ENCODE measurements at regions not wholly inside any gene's neighbourhood (a gene's known extent, or its start where the extent isn't known, plus 50 kb on each side); places are given as distances from the start of the nearest gene placed in this dataset.

GRCh38 chr15:62573876-62574275 is 408.8 kb upstream of the C2CD4B start:
- no peak for DNase-seq (ENCODE audit: low read depth)

DNA sequence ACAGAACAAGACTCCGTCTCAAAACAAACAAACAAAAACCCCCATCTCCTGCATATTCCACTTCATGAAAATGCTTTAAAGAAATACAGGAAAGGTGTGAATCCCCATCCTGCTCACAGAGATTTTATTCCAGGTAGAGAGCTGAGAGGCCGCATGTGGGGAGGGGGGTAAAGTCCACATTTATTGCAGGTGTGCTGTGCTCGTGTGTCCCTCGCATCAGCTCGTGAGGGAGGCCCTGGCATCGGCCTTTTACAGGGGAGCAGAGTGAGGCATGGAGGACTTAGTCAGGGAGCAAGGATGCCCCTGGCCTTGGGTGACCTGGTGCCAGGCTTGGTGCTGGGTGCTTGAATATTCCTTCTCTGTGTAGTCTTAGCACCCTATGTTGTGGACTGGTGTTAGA is 413.5 kb upstream of the C2CD4B start:
- no peak for DNase-seq (ENCODE audit: low read depth)

DNA sequence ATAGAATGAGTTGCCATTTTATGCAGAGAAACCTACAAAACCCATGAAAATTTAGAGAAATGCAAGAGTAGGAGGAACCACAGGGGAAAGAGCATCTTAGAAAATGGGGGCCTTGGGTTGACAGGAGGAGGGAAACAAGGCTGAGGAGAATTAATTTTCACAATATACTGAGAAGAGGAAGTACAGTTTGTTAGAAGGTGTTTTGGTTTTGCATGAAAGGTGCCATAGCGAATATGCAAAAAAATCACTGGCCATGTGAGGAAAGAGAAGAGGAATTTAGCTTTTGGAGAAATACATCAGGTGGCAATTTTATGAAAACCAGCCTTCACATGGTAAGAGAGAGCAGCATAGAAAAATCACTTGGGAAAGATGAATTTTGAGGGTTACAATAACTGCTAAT is 413.9 kb upstream of the C2CD4B start:
- no peak for DNase-seq (ENCODE audit: low read depth)

- no peak for DNase-seq (ENCODE audit: low read depth)
These were observed 414.8 kb upstream of the C2CD4B start for GRCh38 chr15:62579842-62580241.

DNA sequence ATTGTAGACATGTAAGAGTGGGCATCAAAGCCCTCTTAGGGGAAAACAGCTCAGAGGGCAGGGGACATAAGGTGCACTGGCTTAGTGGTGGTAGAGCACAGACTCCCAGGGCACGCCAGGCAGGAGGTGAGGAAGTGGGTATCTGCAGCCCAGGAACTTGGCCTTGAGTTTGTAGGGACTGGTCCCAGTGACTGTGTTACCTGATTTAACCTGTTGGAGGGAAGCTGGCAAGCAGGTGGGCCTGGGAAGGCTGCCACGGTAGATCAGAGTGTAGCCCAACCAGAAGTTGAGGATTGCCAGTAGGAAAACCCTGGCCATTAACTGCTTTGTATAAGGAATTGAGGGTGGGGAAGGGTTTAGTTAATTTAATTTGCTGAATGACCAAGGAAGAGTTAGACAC is 417.5 kb upstream of the C2CD4B start:
- no peak for DNase-seq (ENCODE audit: low read depth)

DNA sequence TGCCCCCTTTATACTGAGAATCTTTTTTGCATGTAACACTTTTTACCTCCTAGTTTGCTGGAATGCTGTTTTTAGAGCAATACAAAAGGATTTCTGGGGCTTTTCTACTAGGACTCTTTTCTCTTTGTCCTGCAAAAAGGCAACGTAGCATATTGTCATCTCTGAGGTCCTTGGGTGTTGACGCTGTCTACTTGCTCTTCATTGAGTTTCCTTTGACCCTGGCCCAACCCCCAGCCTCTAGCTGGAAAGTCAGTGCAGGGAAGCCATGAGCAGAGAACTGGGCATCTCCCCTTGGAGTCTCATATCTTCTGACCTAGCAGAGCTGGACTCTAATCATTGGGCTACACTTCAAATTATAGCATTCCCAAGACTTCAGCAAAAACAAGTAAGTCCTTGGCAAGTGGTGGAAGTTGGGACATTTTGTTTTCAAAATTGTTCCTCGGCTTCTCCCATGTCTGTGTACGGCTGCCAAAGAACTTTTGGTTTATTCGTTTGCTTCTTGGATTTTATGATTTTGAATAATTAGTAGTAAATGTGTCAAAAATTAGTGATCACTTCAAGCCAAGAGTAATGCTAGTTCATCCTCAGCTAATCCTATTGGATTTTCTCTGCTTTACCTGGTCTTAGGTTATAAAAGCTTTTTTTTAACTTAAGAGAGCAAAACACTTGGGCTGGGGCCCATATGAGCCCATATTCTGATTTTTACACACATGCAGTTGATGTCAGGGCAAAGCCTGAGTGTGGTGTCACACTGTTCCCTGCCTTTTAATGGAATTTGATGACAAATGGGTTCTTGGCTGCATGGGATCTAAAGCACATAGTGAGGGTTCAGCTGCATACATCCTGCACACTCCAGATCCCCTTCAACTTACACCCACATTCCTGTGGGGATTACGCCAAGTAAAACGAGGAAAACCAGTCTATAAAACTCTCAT is 419.5 kb upstream of the C2CD4B start:
- no peak for DNase-seq (ENCODE audit: low read depth)

DNA sequence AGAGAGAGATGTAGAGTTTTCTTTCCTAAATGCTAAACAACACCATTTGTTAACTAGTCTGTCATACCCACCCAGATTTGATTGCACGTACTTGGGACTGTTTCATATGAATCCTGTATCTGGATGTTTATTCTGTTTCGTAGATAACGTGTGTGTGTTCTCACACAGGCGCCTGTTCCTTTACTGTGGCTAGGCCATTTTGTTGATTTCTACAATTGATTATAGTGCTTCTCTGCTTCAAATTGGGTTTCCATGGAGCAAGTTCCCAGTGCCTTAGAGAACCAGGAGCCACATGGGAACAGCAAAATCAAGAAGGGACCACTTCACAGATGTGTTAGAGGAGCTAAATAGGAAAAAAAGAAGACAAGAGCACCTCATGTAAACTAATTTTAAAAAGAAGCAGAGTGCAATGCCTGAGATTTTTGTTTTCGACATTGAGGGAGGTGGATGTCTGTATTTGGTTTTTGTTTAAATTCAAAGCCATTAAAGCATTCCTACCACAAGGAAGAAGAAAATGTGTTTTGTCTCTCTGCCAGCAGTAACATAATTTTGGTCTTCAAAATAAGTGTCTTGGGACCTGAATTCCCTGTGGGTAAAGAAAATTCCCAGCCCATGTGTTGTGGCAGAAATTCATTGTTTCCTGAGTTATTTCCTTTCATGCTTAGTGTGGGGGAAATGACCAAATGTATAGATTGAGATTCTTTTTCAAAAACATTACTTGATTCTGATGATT is 424.0 kb upstream of the C2CD4B start:
- peak; percentile 31 for DNase-seq (ENCODE audit: low read depth)

DNA sequence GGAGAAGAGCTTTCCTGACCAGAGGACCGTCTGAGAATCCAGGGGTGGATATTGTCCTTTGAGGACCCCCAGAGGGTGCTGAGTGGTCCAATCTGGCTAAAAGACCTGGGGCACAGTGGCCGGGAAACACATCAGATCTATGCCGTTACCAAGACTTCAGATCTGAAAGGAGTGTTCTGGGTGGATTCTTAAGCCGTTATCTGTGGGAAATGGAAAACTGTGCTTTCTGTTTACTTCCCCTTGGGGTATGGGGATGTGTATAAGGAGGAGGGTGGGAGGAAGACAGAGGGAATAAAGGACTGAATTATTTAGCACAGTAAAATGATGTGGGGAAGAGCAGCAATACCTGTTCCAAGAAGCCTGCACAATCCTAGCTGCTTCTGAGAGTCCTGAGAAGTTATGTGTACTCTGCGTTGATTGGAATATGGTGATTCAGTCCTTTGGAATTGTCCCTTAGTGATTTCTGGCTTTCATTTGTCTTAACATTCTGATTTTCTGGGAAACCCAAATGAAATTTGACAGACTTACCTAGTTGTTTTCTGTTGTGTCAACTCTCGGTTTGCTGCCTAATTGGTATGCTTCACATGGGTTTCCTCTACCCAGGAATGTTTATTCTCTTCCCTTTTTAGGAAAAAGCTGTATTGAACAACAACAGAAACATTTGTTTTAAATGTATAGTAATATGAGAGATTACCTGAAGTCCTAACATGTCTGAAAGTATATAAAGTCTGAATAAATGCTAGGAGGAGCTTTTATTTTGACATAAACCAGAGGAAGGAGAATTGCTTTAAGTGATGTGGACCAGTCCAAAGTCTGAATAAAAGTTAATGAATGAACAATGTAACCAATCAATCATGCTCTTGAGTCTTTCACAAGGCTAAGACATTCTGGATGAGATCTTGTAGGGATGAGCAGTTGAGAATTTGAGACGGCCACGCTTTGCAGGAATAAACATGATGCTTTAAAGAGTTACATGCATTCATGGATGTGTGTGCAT is 427.1 kb upstream of the C2CD4B start:
- DNase-seq (ENCODE audit: low read depth): no peak

GRCh38 chr15:62592920-62593319 is 427.8 kb upstream of the C2CD4B start:
- no peak for DNase-seq (ENCODE audit: low read depth)

GRCh38 chr15:62593681-62594399 is 428.8 kb upstream of the C2CD4B start:
- no peak for DNase-seq (ENCODE audit: low read depth)

- no peak for DNase-seq (ENCODE audit: low read depth)
These were observed 433.1 kb upstream of the C2CD4B start for GRCh38 chr15:62598217-62598616.

DNA sequence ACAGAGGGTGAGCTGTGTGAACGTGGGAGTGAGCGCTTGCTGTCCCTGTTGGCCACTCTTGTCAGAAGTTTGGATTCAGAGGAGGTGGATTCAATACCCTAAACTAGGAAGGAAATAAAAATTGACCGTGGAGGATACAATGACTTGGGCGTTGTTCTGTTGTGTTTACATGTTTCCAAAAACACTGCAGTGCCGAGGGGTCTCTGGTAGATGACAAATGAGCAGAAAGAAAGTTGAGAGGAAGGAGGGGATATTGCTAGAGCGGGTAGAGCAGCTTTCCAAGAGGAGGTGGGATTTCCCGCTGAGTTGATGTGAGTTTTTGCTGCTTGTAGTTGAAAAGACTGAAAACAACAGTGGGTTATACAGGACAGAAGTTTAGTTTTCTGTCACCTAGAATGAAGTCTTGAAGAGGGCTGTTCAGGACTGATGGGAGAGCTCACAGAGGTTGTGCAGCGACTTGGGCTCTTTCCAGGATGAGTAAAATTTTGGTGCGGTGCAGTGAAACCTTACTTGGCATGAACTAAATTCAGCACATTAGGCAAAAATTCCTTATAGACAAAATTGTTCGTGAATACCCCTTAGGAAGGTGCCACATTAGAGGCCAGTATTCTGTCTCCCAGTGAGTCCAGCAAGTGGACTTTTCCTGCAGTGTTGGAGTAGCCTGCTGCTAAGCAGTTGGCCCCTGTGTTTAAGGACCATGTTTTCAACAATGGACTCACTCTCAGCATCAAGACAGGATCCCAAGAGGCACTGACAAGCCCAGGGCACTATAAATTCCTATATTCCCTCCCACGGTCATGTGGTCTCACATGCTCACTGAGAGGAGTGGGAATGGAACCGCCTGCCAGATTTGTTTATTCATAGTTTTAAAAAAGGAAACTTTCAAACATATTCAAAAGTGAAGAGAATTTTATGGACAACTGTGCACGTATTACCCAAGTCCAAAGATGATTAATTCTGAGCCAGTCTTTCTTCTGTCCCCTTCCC is 435.0 kb upstream of the C2CD4B start:
- DNase-seq (ENCODE audit: low read depth): no peak

GRCh38 chr15:62601777-62602545 is 436.9 kb upstream of the C2CD4B start:
- no peak for DNase-seq (ENCODE audit: low read depth)

GRCh38 chr15:62603742-62604141 is 438.7 kb upstream of the C2CD4B start:
- peak; percentile 93 for DNase-seq (ENCODE audit: low read depth)

DNA sequence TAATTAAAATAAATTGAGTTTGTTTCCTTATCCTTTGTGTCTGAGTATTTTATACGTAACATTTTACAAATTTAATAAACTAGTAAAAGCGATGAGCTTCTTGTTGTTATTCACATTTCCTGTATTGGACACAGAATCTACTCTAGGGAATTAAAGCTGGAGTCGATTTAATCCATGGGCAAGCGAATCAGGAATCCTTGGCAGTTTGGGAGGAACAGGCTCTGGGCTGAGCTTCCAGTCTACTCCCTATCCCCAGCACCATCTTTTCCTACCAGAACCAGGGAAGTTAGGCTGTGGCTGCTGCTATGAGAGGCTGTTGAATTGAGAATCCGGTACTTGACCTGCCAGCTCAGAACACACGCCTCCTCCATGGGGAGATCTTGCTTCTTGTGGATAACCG is 437.3 kb upstream of the TPM1 start:
- no peak for DNase-seq (ENCODE audit: low read depth)

DNA sequence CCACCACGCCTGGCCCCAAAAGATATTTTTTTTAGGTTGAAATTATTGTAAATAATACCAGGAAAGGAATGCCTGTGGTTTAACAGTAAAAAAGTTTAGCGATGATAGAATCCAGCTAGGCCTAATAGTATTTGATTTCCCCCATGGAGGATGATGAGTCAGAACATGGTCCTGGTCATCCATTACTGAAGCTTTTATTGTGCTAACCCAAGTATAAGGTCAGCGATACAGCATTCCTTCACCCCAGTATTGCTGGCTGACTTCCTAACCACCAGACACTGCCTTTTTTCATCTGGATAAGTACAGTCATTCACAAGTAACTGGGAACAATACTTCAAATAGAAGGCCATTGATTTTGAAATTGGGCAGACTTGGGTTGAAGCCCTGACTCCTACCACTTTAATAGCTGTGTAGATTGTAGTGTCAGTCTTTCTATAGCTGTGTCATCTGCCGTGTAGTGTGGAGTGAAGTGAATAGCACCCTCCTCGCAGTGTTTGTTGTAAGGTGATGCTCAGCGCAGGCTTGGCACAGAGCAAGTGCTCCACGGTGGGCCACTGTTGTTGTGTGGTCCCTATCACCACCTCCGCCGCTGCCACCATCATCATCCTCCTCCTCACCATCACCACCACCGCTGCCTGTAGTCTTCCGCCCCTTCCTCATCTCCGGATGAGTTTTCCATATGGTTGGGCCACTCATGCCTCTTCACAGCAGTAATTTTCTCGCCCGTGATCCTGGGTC is 436.0 kb upstream of the TPM1 start:
- peak; percentile 100 for DNase-seq (ENCODE audit: low read depth)

DNA sequence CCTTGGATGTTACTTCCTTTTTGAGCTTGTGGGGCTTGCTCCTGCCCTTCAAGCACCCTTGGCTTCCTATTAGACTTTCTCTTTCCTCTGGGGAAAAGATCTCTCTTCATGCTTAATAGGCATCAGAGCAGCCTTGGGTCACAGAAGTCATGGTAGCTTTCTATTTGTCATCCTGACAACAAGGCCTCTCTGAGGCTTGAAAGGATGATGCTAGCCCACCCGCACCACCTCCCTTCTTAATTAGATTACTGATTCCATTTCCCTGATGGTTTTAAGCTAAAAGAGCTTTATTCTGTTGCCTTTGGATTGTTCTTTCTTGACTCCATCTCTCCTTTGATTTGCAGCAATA is 435.5 kb upstream of the TPM1 start:
- no peak for DNase-seq (ENCODE audit: low read depth)

- no peak for DNase-seq (ENCODE audit: low read depth)
These were observed 434.9 kb upstream of the TPM1 start for GRCh38 chr15:62607643-62608042.

GRCh38 chr15:62608369-62608768 is 434.2 kb upstream of the TPM1 start:
- DNase-seq (ENCODE audit: low read depth): no peak
